ENCODE measurements at regions not wholly inside any gene's neighbourhood (a gene's known extent, or its start where the extent isn't known, plus 50 kb on each side); places are given as distances from the start of the nearest gene placed in this dataset.

DNA sequence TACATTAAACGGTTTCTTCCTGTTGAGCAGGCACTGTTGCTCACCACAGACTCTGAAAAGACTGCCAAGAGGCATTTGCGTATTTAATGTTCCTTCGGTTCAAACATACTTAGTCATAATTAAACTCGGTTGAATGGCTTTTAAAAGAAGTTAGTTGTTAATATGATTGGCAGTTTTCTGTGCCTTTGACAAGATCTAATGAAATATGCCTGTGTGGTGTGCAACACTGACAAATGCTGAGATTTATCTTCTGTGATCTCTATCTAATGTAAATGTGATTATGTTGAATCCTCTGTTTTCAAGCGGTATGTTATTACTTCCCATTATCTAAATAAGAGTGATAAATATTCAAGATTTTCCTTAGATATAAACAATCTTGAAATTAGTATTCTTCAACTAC, 1046.6 kb downstream of the CDH8 start:
- TF ChIP-seq, protein P1, sequence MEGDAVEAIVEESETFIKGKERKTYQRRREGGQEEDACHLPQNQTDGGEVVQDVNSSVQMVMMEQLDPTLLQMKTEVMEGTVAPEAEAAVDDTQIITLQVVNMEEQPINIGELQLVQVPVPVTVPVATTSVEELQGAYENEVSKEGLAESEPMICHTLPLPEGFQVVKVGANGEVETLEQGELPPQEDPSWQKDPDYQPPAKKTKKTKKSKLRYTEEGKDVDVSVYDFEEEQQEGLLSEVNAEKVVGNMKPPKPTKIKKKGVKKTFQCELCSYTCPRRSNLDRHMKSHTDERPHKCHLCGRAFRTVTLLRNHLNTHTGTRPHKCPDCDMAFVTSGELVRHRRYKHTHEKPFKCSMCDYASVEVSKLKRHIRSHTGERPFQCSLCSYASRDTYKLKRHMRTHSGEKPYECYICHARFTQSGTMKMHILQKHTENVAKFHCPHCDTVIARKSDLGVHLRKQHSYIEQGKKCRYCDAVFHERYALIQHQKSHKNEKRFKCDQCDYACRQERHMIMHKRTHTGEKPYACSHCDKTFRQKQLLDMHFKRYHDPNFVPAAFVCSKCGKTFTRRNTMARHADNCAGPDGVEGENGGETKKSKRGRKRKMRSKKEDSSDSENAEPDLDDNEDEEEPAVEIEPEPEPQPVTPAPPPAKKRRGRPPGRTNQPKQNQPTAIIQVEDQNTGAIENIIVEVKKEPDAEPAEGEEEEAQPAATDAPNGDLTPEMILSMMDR (IDR thresholded peaks at IDR 0.05; ENCODE audit: low read length), result no peak
- no peak for TF ChIP-seq EZH2 (optimal IDR thresholded peaks at IDR 0.05; ENCODE audit: low read depth, low read length)
- no peak for TF ChIP-seq EZH2phosphoT487 (IDR thresholded peaks at IDR 0.05; ENCODE audit: low read length)
